ENCODE measurements at regions not wholly inside any gene's neighbourhood (a gene's known extent, or its start where the extent isn't known, plus 50 kb on each side); places are given as distances from the start of the nearest gene placed in this dataset.
"Not testable (repeated sequence)": the region's sequence is repeated elsewhere in the genome, so short reads cannot be mapped to it uniquely, and the experiment has no call there.

GRCh38 chr3:194046531-194046930 is 89.4 kb upstream of the HES1 start:
- H3K36me3 Mint-ChIP-seq (ENCODE audit: low read depth): no peaks in the 10 kb centered on the region
- no peak overlapping the region for H3K27ac Mint-ChIP-seq

DNA sequence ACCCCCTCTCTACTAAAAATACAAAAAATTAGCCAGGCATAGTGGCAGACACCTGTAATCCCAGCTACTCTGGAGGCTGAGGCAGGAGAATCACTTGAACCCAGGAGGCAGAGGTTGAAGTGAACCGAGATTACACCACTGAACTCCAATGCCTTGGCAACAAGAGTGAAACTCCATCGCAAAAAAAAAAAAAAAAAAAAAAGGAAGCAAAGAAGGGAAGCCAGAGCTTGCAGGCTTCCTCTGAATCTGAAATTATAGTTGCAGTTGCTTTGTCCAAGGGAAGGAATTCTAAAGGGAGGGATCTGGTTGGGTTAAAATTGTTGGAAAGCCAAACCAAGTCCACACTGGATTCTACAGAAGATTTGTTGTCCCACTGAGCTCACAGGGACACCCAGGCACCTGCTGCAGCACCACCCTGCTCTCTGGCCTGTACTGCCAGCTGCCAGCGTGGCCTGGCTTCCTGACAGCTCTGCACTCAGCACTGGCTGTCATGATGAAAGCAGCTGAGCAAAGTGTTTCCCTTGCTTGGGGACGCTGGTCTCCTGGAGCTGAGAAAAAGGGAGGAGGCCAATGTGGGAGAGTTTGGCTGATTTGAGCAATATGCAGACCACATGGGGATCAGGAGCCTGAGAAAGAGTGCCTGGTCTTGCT is 88.8 kb upstream of the HES1 start:
- H3K9me3 Mint-ChIP-seq: peaks cover 18% of the 10 kb centered on the region
- H3K4me1 Mint-ChIP-seq (ENCODE audit: low read depth): no peaks in the 10 kb centered on the region
- no peak overlapping the region for H3K4me3 Mint-ChIP-seq
- no peak for DNase-seq
- no peak overlapping the region for H3K27ac Mint-ChIP-seq
- no peaks in the 10 kb centered on the region for H3K36me3 Mint-ChIP-seq (ENCODE audit: low read depth)
- no peaks in the 10 kb centered on the region for H3K27me3 Mint-ChIP-seq

More at GRCh38 chr3:194046531-194046930, 89.4 kb upstream of the HES1 start:
- Mint-ChIP-seq H3K9me3 (peaks cover 14% of the 10 kb centered on the region), H3K4me3 (no peak overlapping the region), H3K4me1 (ENCODE audit: low read depth) (no peaks in the 10 kb centered on the region), H3K27me3 (no peaks in the 10 kb centered on the region)
- no peak for DNase-seq

DNA sequence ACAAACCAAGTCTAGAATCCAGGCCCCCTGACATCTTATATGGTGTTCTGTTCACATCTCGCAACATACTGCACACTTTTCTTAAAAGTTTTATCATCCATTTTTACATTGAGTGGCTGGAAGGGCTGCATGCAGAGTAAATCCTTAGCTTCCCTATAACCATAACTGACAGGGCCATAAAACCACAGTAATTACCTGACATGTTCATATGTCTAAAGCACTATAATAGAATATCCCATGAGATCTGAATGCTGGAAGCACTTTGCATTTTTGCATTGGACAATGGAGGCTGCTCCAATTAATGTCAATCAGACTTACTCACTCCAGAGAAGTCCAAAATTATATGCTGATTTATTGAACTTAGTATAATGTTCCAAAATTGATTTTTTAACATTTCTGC is 86.6 kb upstream of the HES1 start:
- Mint-ChIP-seq H3K36me3 (ENCODE audit: low read depth) (no peaks in the 10 kb centered on the region), H3K27ac (no peak overlapping the region), H3K9me3 (peaks cover 18% of the 10 kb centered on the region), H3K27me3 (peaks cover 8% of the 10 kb centered on the region), H3K4me3 (no peak overlapping the region), H3K4me1 (ENCODE audit: low read depth) (no peaks in the 10 kb centered on the region)
- no peak for DNase-seq

DNA sequence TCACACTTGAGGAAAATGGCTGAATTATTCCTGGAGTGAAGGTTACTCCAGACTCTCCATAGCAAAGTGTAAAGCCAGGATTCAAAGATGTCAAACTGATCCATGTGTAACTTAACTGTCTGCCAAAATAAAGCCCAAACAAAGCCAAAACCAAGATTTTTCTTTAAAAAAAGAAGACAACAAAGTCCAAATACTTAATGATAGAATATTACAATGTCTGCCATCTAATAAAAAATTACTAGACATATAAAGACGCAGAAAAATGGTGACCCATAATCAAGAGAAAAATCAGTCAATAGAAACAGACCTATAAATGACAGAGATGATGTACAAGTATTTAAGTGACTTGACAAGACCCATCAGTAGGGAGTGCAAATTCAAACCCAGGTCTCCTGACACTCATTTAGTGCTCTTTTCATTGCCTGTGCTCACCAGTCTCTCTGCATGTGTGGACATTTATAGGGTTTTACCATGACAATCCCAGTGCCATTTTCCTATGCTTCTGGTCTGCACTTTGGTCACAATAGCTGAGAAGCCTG is 85.1 kb upstream of the HES1 start:
- Mint-ChIP-seq H3K4me3 (no peak overlapping the region), H3K27ac (no peak overlapping the region), H3K4me1 (ENCODE audit: low read depth) (no peaks in the 10 kb centered on the region), H3K36me3 (ENCODE audit: low read depth) (no peaks in the 10 kb centered on the region), H3K9me3 (peaks cover 18% of the 10 kb centered on the region), H3K27me3 (peaks cover 8% of the 10 kb centered on the region)
- no peak for DNase-seq

GRCh38 chr3:194051366-194052149 is 84.4 kb upstream of the HES1 start:
- H3K4me3 Mint-ChIP-seq: no peak overlapping the region
- H3K4me1 Mint-ChIP-seq (ENCODE audit: low read depth): peaks cover 3% of the 10 kb centered on the region
- no peaks in the 10 kb centered on the region for H3K36me3 Mint-ChIP-seq (ENCODE audit: low read depth)
- DNase-seq: no peak
- peaks cover 18% of the 10 kb centered on the region for H3K9me3 Mint-ChIP-seq
- H3K27ac Mint-ChIP-seq: no peak overlapping the region
- peaks cover 11% of the 10 kb centered on the region for H3K27me3 Mint-ChIP-seq

- Mint-ChIP-seq H3K9me3 (peaks cover 18% of the 10 kb centered on the region), H3K36me3 (ENCODE audit: low read depth) (no peaks in the 10 kb centered on the region), H3K27me3 (peaks cover 26% of the 10 kb centered on the region), H3K4me3 (no peak overlapping the region), H3K4me1 (ENCODE audit: low read depth) (peaks cover 13% of the 10 kb centered on the region), H3K27ac (no peak overlapping the region)
- no peak for DNase-seq
Measured at GRCh38 chr3:194053136-194053535, 82.8 kb upstream of the HES1 start.

DNA sequence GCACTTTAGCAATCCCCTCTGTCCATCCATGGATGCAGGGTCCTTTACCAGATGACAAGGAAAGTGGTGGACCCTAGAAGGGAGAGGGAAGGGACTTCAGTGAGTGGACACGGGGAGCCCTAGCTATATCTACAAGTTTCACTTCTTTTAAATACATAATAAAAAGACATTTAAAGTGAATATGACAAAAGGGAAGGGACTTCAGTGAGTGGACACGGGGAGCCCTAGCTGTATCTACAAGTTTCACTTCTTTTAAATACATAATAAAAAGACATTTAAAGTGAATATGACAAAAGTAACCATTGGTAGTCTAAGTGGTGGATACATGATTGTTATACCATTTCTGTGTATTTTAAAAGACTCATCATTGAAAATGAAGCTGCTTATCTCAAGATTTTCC is 81.9 kb upstream of the HES1 start:
- H3K27me3 Mint-ChIP-seq: peaks cover 28% of the 10 kb centered on the region
- no peak overlapping the region for H3K27ac Mint-ChIP-seq
- H3K9me3 Mint-ChIP-seq: peaks cover 18% of the 10 kb centered on the region
- H3K4me3 Mint-ChIP-seq: no peak overlapping the region
- peaks cover 15% of the 10 kb centered on the region for H3K4me1 Mint-ChIP-seq (ENCODE audit: low read depth)
- H3K36me3 Mint-ChIP-seq (ENCODE audit: low read depth): no peaks in the 10 kb centered on the region
- no peak for DNase-seq

GRCh38 chr3:194054540-194054939 is 81.4 kb upstream of the HES1 start:
- peaks cover 28% of the 10 kb centered on the region for H3K27me3 Mint-ChIP-seq
- H3K4me1 Mint-ChIP-seq (ENCODE audit: low read depth): peaks cover 15% of the 10 kb centered on the region
- no peak for DNase-seq
- no peak overlapping the region for H3K4me3 Mint-ChIP-seq
- H3K9me3 Mint-ChIP-seq: peaks cover 18% of the 10 kb centered on the region
- no peak overlapping the region for H3K27ac Mint-ChIP-seq
- H3K36me3 Mint-ChIP-seq (ENCODE audit: low read depth): no peaks in the 10 kb centered on the region

GRCh38 chr3:194054961-194055360 is 81.0 kb upstream of the HES1 start:
- no peak overlapping the region for H3K4me3 Mint-ChIP-seq
- no peak for DNase-seq
- peaks cover 15% of the 10 kb centered on the region for H3K4me1 Mint-ChIP-seq (ENCODE audit: low read depth)
- no peaks in the 10 kb centered on the region for H3K36me3 Mint-ChIP-seq (ENCODE audit: low read depth)
- no peak overlapping the region for H3K27ac Mint-ChIP-seq
- peaks cover 18% of the 10 kb centered on the region for H3K9me3 Mint-ChIP-seq
- peaks cover 30% of the 10 kb centered on the region for H3K27me3 Mint-ChIP-seq

GRCh38 chr3:194056323-194056722 is 79.6 kb upstream of the HES1 start:
- Mint-ChIP-seq H3K27me3 (peaks cover 30% of the 10 kb centered on the region), H3K4me1 (ENCODE audit: low read depth) (peaks cover 15% of the 10 kb centered on the region)
- H3K27ac Mint-ChIP-seq; H3K36me3 Mint-ChIP-seq (ENCODE audit: low read depth); DNase-seq; H3K9me3 Mint-ChIP-seq; H3K4me3 Mint-ChIP-seq: not testable (repeated sequence)

DNA sequence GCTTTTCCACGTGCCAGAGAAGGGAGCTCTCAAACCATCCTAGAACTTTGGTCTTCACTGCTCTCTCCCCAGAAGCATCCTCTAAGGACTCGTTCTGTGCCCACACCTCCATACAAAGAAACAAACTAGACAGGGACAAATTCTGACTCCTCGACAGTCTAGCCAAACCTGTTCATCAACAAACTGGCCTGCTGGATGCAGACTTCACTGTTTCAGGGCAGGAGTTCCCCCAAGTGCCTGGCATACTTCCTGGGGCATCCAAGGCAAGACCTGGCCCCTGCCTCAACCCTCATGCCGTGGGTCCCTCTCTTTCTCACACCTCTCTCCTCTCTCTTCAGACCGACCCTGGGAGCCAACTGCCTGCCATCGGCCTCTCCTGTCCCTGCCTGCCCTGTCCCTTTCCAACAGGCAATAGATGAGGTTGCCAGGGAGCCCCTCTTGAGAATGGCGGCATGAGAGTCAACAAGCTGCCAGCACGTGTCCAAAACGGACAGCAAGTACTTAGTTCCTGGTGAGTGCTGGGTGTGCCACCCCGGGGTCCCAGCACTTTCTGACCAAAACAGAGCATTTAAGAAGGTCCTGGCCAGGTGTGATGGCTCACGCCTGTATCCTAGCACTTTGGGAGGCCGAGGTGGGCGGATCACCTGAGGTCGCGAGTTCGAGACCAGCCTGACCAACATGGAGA is 79.1 kb upstream of the HES1 start:
- Mint-ChIP-seq H3K36me3 (ENCODE audit: low read depth) (no peaks in the 10 kb centered on the region), H3K9me3 (peaks cover 1% of the 10 kb centered on the region), H3K4me1 (ENCODE audit: low read depth) (peaks cover 15% of the 10 kb centered on the region), H3K4me3 (no peak overlapping the region), H3K27ac (no peak overlapping the region), H3K27me3 (peaks cover 30% of the 10 kb centered on the region)
- no peak for DNase-seq

DNA sequence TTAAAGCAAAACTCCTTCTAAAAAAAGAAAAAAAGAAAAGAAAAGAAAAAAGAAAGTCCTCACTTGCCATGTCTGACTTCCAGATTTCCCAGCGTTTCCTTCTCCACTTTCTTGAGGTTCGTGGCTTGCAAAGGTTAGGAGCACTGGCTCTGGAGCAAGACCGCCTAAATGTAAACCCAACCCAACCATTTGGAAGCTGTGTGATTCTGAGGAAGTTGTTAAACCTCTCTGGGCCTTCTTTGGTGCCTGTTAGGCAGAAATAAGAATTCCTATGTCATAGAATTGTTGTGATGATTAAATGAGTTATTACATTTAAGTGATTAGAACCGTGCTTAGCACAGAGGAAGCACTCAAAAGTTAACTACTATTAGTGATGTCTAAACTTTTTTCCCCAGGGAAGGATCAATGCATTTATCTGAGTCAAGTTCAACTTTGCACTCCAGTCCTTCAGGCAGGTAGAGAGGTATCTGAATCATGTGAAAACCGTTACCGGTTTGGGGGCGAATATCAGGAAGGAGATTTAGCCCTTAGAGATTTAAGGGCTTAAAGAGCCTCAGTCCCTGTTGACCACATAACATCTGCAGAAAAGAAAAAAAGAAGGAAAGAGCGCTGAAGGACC is 78.3 kb upstream of the HES1 start:
- Mint-ChIP-seq H3K27me3 (peaks cover 30% of the 10 kb centered on the region), H3K27ac (no peak overlapping the region), H3K4me1 (ENCODE audit: low read depth) (peaks cover 15% of the 10 kb centered on the region), H3K36me3 (ENCODE audit: low read depth) (no peaks in the 10 kb centered on the region), H3K4me3 (peak overlapping the region; percentile 54), H3K9me3 (no peaks in the 10 kb centered on the region)
- DNase-seq: no peak

GRCh38 chr3:194058189-194058571 is 77.8 kb upstream of the HES1 start:
- Mint-ChIP-seq H3K4me3 (peak overlapping the region; percentile 54), H3K27ac (no peak overlapping the region), H3K36me3 (ENCODE audit: low read depth) (no peaks in the 10 kb centered on the region), H3K9me3 (no peaks in the 10 kb centered on the region), H3K27me3 (peaks cover 27% of the 10 kb centered on the region), H3K4me1 (ENCODE audit: low read depth) (peaks cover 15% of the 10 kb centered on the region)
- peak; percentile 55 for DNase-seq

DNA sequence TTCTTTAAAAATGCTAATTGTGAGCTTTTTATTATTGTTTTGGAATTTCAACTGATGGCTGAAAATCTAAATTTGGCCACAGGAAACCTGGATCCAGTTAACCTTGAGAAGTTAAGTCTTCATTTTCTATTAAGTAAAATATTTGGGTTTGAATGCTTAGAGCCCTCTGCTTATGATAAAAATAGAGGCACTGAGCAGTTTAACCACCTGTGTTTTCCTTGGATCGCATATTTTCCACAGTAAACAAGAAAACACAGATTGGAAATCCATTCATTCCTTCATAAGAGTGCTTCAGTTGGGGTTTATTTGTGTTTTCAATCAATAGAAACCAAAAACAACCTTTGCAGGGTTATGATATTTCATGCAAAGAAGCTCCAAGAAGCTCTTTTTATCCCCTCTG is 77.2 kb upstream of the HES1 start:
- H3K4me3 Mint-ChIP-seq: no peak overlapping the region
- peaks cover 24% of the 10 kb centered on the region for H3K27me3 Mint-ChIP-seq
- peaks cover 15% of the 10 kb centered on the region for H3K4me1 Mint-ChIP-seq (ENCODE audit: low read depth)
- no peaks in the 10 kb centered on the region for H3K9me3 Mint-ChIP-seq
- DNase-seq: no peak
- no peak overlapping the region for H3K27ac Mint-ChIP-seq
- H3K36me3 Mint-ChIP-seq (ENCODE audit: low read depth): no peaks in the 10 kb centered on the region

Data from activated T-cell treated with anti-CD3 and anti-CD28 coated beads, Interleukin-2, amount 50 U/mL, for 24 hours (primary cell).